ENCODE measurements at regions not wholly inside any gene's neighbourhood (a gene's known extent, or its start where the extent isn't known, plus 50 kb on each side); places are given as distances from the start of the nearest gene placed in this dataset.
A peak's percentile ranks its signal among the peaks of the same experiment; 100 is the strongest.
"Not testable (repeated sequence)": the region's sequence is repeated elsewhere in the genome, so short reads cannot be mapped to it uniquely, and the experiment has no call there.

DNA sequence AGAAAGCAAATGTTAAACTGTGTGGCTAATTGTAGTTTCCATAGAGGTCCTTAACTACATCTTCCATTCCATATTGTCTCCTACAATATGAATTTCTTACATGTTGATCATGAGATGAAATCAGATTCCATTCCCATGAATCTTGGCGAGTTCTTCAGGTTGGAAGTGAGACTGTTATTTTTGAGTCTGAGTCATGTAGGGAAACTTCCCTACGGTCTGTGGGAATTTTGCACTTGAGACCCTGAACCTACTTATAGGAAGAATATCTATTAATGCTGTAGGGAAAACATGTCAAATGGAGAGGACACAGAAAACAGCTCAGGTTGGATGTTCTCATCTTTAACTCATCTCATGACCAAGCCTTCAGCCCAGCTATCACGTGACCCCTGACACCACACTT is 1226.0 kb downstream of the CDY2B start:
- H3K4me3 ChIP-seq, result no peak overlapping the region
- no peaks in the 10 kb centered on the region for H3K4me1 ChIP-seq
- ATAC-seq (no peak), DNase-seq (no peak)
- H3K27me3 ChIP-seq, result no peaks in the 10 kb centered on the region
- no peaks in the 10 kb centered on the region for H3K36me3 ChIP-seq
- no peak overlapping the region for H3K27ac ChIP-seq
- intact Hi-C loops (cut with DNase I), result no loop called here
- H3K9me3 ChIP-seq, result no peaks in the 10 kb centered on the region
- no peak for TF ChIP-seq POLR2A (IDR thresholded peaks at IDR 0.05)
- TF ChIP-seq, protein P1, sequence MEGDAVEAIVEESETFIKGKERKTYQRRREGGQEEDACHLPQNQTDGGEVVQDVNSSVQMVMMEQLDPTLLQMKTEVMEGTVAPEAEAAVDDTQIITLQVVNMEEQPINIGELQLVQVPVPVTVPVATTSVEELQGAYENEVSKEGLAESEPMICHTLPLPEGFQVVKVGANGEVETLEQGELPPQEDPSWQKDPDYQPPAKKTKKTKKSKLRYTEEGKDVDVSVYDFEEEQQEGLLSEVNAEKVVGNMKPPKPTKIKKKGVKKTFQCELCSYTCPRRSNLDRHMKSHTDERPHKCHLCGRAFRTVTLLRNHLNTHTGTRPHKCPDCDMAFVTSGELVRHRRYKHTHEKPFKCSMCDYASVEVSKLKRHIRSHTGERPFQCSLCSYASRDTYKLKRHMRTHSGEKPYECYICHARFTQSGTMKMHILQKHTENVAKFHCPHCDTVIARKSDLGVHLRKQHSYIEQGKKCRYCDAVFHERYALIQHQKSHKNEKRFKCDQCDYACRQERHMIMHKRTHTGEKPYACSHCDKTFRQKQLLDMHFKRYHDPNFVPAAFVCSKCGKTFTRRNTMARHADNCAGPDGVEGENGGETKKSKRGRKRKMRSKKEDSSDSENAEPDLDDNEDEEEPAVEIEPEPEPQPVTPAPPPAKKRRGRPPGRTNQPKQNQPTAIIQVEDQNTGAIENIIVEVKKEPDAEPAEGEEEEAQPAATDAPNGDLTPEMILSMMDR (IDR thresholded peaks at IDR 0.05), result no peak
- WGBS (ENCODE audit: insufficient coverage, low coverage, low lambda C conversion rate, missing lambda C conversion rate), result no CpG with 5 or more reads among the region's 3 CpGs

DNA sequence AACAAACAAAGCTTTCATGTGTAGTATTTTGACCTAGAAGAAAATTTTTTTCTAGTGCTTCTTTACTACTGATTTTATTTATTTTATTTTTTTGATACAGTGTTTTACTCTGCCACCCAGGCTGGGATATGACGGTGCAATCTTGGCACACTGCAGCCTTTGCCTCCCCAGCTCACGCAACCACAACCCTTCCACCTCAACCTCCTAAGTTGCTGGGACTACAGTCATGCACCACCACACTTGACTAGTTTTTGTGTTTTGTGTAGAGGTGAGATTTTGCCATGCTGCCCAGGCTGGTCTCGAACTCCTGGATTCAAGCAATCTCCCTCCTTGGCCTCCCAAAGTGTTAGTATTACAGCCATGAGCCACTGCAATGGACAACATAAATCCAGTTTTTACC is 1234.0 kb downstream of the CDY2B start:
- no peaks in the 10 kb centered on the region for H3K36me3 ChIP-seq
- no peaks in the 10 kb centered on the region for H3K27me3 ChIP-seq
- DNase-seq (no peak), ATAC-seq (no peak)
- no peak overlapping the region for H3K27ac ChIP-seq
- no peak overlapping the region for H3K4me3 ChIP-seq
- WGBS (ENCODE audit: insufficient coverage, low coverage, low lambda C conversion rate, missing lambda C conversion rate), result no CpG with 5 or more reads among the region's 3 CpGs
- intact Hi-C loops (cut with DNase I), result no loop called here
- TF ChIP-seq POLR2A (IDR thresholded peaks at IDR 0.05), result no peak
- TF ChIP-seq, protein P1 (IDR thresholded peaks at IDR 0.05), result no peak
- no peaks in the 10 kb centered on the region for H3K4me1 ChIP-seq
- no peaks in the 10 kb centered on the region for H3K9me3 ChIP-seq

DNA sequence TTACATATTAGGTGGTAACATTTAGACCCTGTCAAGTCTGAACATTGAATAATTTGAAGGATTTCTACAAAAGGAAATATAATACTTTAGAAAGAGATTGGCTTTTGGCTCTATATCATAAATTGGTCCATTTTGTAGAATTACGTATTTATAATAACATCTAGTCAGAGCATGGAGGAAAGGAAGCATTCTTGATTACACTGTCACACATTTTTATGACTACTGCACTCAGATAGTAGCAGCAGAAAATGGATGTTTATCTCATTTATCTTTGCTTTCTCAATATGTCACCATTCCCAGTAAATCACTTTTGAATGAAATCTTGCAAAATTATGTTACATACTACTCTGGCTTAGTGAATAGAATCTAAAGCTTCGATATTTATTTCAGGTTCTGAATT is 1234.6 kb downstream of the CDY2B start:
- Histone ChIP-seq H3K27me3 (no peaks in the 10 kb centered on the region), H3K36me3 (no peaks in the 10 kb centered on the region), H3K9me3 (no peaks in the 10 kb centered on the region), H3K4me1 (no peaks in the 10 kb centered on the region), H3K4me3 (no peak overlapping the region), H3K27ac (no peak overlapping the region)
- intact Hi-C loops (cut with DNase I), result no loop called here
- TF ChIP-seq, protein P1 (IDR thresholded peaks at IDR 0.05), result no peak
- TF ChIP-seq POLR2A (IDR thresholded peaks at IDR 0.05), result no peak
- ATAC-seq (no peak), DNase-seq (no peak)
- no CpG with 5 or more reads among the region's 2 CpGs for WGBS (ENCODE audit: insufficient coverage, low coverage, low lambda C conversion rate, missing lambda C conversion rate)

DNA sequence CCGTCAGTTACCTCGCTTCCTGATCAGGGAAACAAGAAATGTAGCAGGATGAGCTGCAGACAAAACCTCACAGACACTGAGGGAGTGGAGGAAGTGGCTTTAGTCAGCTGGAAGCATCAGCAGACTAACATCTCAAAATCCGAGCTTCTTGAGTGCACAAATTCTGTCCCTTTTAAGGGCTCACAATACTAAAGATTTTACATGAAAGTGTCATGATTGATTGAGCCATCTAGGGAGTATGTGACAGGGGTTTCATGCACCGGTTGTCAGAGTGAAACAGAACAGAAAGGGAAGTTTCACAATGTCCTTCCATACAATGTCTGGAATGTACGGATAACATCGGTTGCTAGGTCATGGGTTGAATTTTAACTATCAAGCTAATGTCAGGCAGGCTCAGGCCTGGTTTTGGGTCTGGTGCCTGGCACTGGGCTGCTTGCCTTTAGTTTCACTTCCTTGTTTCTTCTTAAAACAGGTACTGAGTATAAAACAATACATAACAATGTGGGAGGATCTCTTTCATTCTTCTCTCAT is 1235.7 kb downstream of the CDY2B start:
- DNase-seq (no peak), ATAC-seq (no peak)
- no peaks in the 10 kb centered on the region for H3K36me3 ChIP-seq
- no peaks in the 10 kb centered on the region for H3K27me3 ChIP-seq
- H3K4me1 ChIP-seq, result no peaks in the 10 kb centered on the region
- intact Hi-C loops (cut with DNase I), result no loop called here
- TF ChIP-seq, protein P1 (IDR thresholded peaks at IDR 0.05), result no peak
- TF ChIP-seq POLR2A (IDR thresholded peaks at IDR 0.05), result no peak
- no peak overlapping the region for H3K4me3 ChIP-seq
- no peaks in the 10 kb centered on the region for H3K9me3 ChIP-seq
- no peak overlapping the region for H3K27ac ChIP-seq
- WGBS (ENCODE audit: insufficient coverage, low coverage, low lambda C conversion rate, missing lambda C conversion rate), result no CpG with 5 or more reads among the region's 6 CpGs

DNA sequence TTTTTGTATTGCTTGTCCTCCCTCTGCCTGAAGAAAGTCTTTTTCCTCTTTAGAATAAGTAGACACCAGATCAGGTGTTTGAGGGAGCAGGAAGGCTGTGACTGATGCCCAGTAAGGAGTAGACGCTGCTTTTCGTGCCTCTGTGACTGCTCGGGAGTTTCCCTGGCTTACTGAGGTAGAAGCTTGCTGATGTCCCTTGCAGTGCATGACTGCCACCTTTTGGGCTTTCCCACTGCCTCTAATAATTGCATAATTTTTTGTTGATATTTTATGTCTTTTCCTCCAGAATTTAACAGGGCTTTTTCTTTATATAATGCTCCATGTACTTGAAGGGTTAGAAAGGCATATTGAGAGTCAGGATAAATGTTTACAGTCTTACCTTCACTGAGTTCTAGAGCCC is 1240.2 kb downstream of the CDY2B start:
- intact Hi-C loops (cut with DNase I), result no loop called here
- ATAC-seq, result no peak
- no CpG with 5 or more reads among the region's 3 CpGs for WGBS (ENCODE audit: insufficient coverage, low coverage, low lambda C conversion rate, missing lambda C conversion rate)

DNA sequence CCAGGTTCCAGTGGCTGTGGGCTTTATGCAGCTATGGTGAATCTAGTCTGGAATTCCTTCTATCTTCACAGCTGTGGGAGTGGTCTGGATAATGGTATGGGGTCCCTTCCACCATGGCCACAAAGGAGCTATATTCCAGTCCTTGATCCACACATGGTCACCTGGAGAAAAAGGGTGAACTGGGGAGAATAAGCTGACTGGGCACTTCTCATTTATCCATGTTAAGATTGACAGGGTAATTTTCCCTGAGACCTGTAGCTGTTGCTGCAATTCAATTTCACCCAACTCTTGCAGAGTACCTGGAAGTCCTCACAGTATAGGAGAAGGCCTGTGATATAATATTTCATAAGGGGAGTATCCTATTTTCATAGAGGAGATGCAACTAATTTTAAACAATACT is 1241.3 kb downstream of the CDY2B start:
- H3K27me3 ChIP-seq, ATAC-seq: not testable (repeated sequence)

More for the DNA sequence above, 1240.2 kb downstream of the CDY2B start:
- H3K36me3 ChIP-seq, result no peaks in the 10 kb centered on the region
- TF ChIP-seq POLR2A (IDR thresholded peaks at IDR 0.05), result no peak
- TF ChIP-seq, protein P1 (IDR thresholded peaks at IDR 0.05), result no peak
- no peaks in the 10 kb centered on the region for H3K9me3 ChIP-seq
- H3K4me3 ChIP-seq, result no peak overlapping the region
- peak in 1 of 3 donors; percentile 36 for DNase-seq
- H3K27ac ChIP-seq, result no peak overlapping the region
- H3K4me1 ChIP-seq, result no peaks in the 10 kb centered on the region
- no peaks in the 10 kb centered on the region for H3K27me3 ChIP-seq

More for the DNA sequence above, 1241.3 kb downstream of the CDY2B start:
- H3K4me3 ChIP-seq; H3K9me3 ChIP-seq; DNase-seq; H3K36me3 ChIP-seq; H3K4me1 ChIP-seq; intact Hi-C loops (cut with DNase I); H3K27ac ChIP-seq: not testable (repeated sequence)

All from right lobe of liver (tissue), 6 donors.